Stimulated activated CD8-positive, alpha-beta memory T cell treated with anti-CD3 and anti-CD28 coated beads, Interleukin-4, amount 100 ng/mL, for 4 hours (primary cell): ENCODE measurements at regions not wholly inside any gene's neighbourhood (a gene's known extent, or its start where the extent isn't known, plus 50 kb on each side); places are given as distances from the start of the nearest gene placed in this dataset.

Experiments used
- DNase-seq, 2 donors: peaks; one replicate each; pipeline ENCODE4 v3.0.0-alpha.2; 2020; ENCODE audit warnings: low read depth in 2 of 2, low spot score in 1 of 2

GRCh38 chr2:220263300-220263699 lies 635.9 kb downstream of the SLC4A3 start:
- no peak for DNase-seq

DNA sequence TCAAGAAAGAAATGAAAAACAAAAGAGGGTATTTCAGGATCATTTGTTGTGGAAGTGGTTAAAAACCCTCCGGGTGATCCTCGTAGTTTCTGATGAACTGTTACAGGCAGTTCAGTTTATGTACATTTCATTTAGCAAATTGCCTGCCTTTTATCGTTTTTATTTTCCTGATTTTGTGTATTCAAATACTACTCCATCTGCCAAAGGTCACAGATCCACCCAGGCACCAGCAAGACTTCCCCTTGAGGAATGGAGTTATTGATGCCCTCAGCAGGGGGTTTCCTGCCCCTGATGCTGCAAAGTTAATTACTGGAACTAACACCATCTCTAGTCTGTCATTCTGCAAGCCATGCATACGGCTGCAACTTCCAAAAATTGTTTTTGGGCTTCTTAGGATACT lies 641.9 kb downstream of the SLC4A3 start:
- DNase-seq, result no peak

- no peak for DNase-seq
Measured at GRCh38 chr2:220270481-220271070, 643.1 kb downstream of the SLC4A3 start.

GRCh38 chr2:220272656-220273055 lies 645.2 kb downstream of the SLC4A3 start:
- no peak for DNase-seq

DNA sequence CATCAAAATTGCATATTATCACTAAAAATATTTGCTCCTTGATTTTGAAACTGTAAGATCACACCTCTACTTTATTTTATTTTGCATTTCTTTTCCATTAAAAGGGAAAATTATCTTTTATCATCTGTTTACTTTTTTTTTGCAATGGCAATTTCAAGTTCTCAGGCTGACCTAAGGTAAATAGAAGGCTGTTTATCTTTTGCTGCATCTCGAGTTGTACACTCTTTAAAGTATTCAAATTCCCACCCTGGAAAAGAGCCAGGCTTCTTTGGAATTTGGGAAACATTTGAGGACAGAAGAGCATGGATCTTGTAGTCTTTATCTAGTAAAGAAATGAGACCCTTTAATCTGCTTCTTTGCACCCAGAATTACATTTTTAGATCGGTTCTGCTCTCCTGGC lies 645.7 kb downstream of the SLC4A3 start:
- DNase-seq, result no peak

- no peak for DNase-seq
Measured at GRCh38 chr2:220275454-220275853, 648.0 kb downstream of the SLC4A3 start.

- DNase-seq, result no peak
Measured at GRCh38 chr2:220276741-220277444, 649.5 kb downstream of the SLC4A3 start.

GRCh38 chr2:220277445-220277975 lies 650.1 kb downstream of the SLC4A3 start:
- no peak for DNase-seq

DNA sequence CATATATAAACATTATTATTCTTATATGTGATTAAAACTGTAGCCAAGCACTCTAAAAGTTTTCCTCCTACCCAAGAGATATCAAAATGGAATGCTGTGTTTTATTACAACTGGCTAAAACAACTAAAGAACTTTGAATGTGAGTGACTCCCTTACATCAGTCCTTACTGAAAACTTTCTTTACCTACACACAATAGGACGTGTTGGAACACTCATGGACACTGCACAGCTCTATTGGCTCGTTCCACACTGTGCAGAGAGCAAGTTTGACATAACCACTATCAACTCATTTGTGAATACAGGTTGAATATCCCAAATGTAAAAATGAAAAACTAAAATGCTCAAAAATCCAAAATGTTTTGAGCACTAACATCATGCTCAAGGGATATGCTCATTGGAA lies 650.6 kb downstream of the SLC4A3 start:
- no peak for DNase-seq

- DNase-seq, result no peak
Measured at GRCh38 chr2:220279372-220279771, 651.9 kb downstream of the SLC4A3 start.

GRCh38 chr2:220279840-220280239 lies 652.4 kb downstream of the SLC4A3 start:
- DNase-seq, result no peak

DNA sequence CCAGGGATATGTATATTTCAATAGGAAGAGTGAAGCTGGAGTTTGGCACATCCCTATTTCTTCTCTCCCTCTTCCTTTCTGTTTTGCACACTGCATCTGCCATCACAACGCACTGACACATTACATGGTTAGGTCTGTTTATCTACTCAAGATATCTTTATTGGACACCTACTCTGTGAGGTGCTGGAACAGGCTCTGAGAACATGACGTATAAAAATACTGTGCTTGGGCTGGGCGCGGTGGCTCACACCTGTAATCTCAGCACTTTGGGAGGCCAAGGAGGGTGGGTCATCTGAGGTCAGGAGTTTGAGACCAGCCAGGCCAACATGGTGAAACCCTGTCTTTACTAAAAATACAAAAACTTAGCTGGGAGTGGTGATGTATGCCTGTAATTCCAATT lies 653.3 kb downstream of the SLC4A3 start:
- no peak for DNase-seq

DNA sequence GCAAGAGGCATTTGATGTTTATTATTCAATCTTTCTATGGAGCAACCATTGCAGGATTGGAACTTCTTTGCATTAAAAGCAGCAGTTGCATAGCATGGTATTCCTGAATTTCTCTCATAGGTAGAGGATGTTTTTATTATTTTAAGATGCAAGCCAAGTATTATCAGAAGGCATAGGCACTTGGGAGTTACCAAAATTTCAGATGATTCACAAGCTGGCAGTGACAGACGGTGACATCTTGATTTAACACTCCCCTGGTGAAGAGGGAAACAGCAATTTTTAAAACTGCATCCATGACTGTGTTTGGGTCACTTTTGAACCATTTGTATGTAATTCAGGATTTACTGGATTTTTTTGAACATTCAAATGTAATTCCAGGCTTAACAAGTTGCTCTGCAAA lies 654.3 kb downstream of the SLC4A3 start:
- DNase-seq, result no peak

- no peak for DNase-seq
Measured at GRCh38 chr2:220282236-220282635, 654.8 kb downstream of the SLC4A3 start.

DNA sequence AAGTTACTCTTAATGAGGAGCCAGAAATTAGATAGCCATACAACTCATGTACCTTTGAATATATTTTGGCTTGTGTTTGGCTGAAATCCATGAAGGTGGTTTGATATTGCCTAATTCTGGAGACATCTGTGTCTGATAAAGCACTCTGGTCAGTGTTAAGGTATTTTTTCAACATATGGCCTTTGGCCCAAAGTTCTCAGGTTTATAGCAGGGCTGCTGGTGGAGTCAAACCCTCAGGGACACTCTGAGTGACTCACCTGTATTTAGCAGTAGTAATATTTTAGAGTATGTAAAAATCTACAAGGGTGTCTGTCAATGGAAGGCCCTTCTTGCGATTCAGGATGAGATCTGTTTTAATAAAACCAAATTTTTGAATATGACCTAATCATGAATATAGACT lies 666.5 kb downstream of the SLC4A3 start:
- DNase-seq, result no peak

DNA sequence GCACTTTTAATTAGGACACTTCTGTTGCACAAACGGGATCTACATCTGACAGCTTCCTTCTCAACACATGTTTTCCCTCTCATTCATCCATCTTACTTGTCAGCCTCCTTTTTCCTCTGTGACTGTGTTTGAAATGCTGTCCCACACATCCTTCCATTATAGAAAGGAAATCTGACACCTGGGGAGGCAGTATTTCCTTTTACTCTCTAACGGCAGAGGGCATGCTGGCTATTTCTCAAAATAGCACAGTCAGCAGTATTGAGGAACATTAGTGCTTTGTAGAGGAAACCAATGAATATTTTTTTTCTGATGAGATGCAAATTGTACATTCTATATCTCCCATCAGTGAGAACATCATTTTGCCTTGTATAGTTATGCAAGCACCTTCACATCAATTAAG lies 668.7 kb downstream of the SLC4A3 start:
- no peak for DNase-seq

DNA sequence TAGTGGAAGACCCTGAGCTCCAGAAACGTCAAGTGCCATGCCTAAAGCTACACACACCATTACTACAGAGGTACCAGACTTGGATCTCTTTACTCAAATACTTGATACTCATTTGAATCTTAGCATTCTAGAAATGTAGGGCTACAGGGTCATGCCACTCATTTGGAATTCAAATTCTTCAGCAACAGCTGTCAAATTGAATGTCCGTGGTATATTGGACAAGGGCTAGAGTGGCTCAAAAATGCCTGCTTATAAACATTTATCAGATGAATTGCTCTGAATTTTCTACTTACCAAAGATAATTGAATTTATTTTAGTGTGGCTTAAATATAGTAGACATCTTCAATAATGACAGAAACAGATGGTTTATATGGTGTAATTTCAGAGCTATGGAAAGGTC lies 669.7 kb downstream of the SLC4A3 start:
- DNase-seq, result no peak

DNA sequence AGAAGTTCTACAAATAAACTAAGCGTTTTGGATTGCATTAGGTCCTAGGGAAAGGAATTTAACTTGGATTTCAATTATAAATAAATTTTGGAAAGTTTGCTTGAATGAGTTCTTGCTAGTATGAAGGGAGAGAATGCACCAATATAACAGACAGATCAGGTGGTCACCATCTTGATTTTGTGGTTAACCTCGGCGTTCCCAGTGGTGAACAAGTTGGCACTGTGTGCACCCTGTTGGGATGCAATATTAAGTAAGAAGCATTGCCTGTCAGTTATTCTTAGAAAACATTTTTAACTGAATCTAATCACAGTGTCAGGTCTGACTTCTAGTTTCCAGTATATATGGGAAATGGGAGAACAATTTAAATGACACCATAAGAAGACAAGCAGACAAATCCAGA lies 673.4 kb downstream of the SLC4A3 start:
- no peak for DNase-seq

DNA sequence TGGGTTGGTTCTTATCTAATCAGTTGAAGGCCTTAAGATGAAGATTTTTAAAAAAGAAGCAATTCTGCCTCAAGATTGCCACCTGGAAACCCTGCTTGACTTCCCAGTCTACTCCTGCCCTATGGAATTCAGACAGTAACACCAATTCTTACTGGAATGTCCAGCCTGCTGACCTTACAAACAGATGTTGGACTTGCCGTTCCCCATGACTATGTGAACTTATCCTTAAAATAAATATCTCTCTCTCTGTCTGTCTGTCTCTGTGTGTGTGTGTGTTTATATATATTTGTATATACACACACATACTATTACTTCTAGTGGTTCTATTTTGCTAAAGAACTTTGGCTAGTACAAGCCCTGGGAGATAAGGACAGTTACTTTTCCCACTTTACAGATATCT lies 675.3 kb downstream of the SLC4A3 start:
- no peak for DNase-seq

DNA sequence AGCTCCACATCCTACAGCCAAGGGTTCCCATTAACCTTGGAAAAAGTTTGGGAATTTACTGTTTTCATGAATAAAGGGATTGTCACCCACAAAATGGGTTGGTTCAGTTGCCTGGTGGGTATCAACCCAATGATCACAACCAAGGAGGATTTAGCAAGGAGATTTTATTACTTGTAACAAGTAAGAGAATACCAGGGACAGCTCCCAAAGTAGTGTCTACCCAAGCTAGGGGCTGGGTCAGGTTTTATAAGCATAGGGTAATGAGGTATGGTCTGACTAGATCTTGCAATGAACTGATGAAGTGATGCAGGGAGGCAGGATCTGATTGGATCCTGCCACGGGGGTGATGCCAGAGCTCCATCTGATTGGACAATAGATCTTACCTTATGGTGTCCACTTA lies 681.8 kb downstream of the SLC4A3 start:
- DNase-seq, result no peak

DNA sequence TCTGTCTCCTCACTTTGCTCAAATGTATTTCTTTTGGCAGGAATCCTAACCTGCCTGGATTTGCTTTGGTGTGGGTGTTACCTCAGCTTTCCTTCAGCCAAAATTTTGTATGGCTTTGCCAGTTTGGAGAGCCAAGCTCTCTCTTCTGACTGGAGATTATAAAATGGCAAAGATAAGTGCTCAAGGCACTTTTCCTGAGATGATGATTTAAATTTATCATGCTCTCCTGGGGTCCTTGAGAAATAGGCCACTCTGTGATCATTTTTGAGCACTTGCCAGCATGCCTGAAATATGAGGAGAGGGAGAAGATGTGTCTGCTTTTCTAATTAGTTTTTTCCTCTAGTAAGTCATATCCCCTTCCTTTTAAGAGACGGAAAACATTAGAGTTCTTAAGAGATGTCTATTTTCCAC lies 683.0 kb downstream of the SLC4A3 start:
- DNase-seq, result no peak

GRCh38 chr2:220315098-220315823 lies 687.8 kb downstream of the SLC4A3 start:
- DNase-seq, result no peak
